HG02885 (cell line): ENCODE measurements at regions not wholly inside any gene's neighbourhood (a gene's known extent, or its start where the extent isn't known, plus 50 kb on each side); places are given as distances from the start of the nearest gene placed in this dataset.

Source experiments
- ATAC-seq: cut with Tn5 transposase; IDR thresholded peaks from one replicate; pipeline ENCODE4 v1.9.1; 2021; ENCODE audit warnings: mild to moderate bottlenecking; ENCODE audit not compliant: unreplicated experiment, poor library complexity

- ATAC-seq: no peak
Measured at GRCh38 chr20:40427026-40427425, 262.0 kb downstream of the MAFB start.

DNA sequence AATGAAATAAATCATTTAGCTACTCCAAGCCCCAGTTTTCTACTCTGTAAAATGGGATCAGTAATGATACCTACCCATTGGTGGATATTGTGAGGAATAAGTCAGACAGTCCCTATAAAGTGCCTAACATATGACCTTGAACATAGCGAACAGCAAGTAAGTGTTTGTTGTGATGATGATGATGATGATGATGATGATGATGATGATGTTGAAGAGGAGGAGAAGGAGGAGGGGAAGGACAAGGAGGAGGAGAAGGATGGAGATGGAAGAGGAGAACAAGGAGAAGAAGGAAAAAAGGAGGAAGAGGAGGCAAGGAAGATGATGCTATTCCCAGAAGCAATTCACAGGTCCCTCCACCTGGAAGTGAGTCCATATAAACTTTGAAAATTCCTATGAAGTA, 264.3 kb downstream of the MAFB start:
- ATAC-seq: no peak

- no peak for ATAC-seq
Measured at GRCh38 chr20:40422656-40423055, 266.4 kb downstream of the MAFB start.

DNA sequence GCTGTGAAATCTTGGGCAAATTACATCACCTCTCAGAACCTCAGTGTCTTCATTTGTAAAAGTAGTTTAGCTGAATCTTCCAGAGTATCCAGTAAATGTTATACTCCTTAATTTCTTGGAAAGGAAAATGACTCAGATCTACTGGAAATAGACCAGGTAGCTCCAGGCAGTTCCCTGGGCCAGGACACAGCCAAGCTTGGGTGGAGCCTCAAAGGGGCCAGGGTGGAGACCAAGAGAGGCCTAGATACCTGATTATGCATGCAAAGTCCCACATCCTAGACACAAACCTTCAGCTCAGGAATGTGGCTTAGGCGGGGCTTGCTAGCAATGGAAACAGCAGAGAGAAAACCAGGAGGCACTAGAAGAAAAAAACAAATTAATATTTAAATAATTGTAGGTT, 272.8 kb downstream of the MAFB start:
- no peak for ATAC-seq

DNA sequence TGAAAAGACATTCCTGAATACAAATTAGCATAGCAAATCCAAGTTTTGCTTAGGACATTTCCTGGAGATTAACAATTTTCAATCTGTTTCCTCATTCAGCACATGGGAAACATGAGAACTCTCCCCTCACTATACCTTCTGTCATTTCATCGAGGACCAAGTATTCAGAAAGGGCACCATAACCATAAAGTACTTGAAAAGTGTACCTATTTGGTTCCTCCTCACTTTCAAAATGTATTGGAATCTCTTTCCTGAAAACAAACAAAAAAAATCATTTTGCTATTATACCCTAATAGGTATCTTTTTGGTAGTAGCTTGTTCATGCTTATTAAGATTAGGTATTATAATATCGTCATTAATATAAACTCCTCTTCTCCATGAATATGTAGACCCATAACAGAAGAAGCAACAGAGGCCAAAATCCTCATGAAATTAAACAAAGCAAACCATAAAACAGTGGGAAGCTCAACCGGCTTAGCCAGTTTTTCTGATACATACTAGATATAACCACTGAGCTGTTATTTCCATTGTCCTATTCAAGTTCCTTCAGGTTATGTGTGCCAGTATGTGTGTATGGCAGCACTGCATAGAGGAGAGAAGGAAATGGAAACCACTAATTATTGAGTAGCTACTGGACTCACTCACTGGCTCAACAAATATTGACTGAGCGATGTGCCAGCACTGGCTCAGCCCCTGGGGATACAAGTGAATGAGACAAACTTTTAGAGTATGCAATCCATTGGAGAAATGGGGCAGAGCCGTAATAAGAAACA, 274.0 kb downstream of the MAFB start:
- no peak for ATAC-seq

DNA sequence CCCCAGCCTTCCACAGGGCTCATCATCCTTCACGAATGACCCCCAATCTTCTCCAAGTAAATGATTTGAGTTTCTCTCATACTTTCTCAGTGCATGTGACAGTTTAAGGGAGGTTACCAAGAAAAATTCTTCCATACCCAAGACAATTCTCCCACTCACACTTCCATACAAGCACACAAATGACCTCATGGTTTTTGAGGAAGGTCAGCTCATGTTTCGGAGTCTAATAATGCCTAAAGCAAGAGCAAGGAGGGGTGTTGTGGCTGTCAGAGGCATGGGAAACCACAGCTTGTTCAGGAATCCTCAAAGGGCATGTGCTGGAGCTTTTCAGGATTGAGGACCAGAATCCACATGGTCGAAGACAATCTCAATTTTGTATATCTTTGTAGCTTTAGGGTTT, 279.0 kb downstream of the MAFB start:
- ATAC-seq: no peak

- ATAC-seq: no peak
Measured at GRCh38 chr20:40397467-40397866, 291.6 kb downstream of the MAFB start.

DNA sequence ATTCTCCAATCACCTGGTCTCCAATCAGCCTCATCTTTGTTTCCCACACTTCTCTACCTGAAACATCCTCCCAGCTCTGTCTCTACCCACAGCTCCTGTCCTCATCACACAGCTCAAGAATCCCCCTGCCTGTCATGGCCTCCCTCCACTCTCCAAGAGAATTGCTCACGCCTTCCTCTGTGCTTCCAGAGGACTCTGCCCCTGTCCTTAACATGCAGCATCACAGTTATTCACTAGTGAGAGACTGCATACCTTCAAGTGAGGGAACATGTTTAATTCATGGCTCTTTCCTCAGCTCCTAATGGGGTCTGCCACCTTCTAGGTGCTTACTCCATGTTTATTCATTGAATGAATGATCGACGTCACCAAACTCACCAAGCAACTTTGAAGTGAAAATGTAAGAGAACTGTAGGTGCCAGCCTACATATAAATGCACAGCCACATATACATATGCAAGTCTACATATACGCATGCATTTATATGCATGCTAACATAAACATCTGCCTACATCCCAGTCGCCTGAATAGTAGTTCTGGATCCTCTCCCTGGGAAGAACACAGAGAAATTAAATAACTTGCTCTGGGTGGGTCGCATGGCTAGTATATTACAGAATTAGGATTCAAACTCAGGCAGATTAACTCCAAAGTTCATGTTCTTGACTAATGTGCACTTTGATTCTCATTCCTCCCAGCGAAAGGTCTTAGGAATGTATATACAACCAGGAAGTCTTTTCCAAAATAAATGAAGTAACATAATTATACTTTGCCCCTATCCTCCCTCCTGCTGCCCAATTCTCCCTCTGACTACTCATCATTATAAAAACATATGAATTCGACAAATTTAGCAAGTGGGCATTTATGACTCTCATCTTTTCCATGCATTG, 295.6 kb downstream of the MAFB start:
- ATAC-seq: no peak

DNA sequence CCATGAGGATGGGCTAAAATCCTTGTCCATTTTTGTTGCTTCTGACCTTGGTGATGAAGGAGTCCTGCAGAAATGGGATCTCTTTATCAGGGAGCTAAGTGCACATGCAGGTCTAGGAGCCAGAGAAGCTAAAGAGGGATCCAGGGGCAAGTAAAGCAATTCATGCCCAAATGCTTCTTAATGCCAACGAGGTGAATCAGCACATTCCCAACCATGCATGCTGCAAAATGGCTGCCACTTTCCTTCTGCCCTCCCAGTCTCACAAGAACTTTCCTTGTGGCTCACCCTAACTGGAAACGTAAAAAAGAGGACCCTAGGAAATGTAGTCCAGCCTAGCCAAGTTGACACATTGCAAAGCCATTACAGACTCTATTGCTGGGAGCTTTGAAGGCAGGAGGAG, 298.4 kb downstream of the MAFB start:
- no peak for ATAC-seq

DNA sequence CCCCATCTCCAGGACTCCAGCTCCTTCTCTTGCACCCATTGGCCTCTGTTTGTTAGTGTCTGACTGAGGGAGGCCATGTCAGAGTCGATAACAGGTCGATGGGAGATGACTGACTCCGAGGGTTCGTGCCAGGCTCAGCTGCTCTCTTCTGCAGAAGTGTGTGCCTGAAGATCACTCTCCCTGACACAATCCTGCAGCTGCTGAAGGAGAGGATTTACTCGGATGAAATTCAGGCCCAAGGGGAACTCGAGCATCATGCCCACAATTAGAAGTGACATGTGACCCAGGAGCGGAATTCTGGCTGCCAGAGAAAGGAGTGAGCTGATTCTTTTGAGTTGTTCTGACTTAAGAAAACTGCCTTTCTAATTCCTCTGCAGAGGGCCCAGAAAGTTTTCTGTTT, 318.2 kb downstream of the MAFB start:
- no peak for ATAC-seq

DNA sequence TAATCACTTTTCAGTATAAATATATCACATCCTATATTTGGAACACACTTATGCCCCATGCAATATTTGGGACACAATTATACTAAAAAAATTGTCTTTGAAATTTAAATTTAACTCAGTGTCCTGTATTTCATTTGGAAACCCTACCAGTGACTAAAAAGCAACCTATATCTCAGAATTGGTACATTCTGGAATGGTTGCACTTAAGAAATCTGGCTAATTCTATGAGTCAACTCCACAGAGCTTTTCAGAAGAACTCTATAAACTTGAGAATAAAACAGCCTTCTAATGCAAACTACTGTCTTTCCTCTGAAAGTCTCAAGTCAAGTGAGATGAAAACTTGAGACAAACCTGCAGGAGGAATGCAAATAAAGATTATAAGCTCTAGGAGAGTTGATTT, 320.2 kb downstream of the MAFB start:
- ATAC-seq: no peak

- ATAC-seq: no peak
Measured at GRCh38 chr20:40361916-40362315, 327.1 kb downstream of the MAFB start.

- ATAC-seq: no peak
Measured at GRCh38 chr20:40359131-40359912, 329.7 kb downstream of the MAFB start.

DNA sequence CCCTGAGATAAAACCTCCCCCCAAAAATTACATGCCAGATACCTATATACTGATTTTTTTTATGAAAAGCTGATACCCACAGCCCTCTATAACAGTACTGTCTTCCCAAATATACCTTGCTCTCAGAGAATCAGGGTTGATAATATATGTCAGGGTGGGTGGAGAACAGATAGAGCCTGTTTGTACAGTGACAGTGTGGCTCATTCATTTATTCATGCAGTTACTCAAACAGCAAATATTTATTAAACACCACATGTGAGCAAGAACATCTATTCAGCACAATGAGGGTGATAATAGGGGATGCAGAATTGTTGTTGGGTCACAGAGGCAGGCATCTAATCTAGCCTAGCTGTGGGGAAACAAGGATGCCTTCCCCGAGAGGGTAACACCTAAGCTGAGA, 334.2 kb downstream of the MAFB start:
- ATAC-seq: no peak

DNA sequence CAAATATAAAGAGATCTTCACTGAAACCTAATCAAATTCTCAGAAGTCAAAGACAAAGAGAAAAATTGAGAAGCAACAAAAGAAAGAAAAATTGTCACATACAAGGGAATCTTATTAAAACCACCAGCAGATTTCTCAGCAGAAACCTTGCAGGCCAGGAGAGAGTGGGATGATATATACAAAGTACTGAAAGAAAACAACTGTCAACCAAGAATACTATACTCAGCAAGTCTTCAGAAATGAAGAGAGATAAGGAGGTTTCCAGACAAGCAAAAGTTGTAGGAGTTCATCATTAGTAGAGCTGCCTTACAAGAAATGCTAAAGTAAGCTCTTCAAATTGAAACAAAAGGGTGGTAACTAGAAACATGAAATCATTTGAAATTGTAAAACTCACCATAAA, 345.6 kb downstream of the MAFB start:
- no peak for ATAC-seq

DNA sequence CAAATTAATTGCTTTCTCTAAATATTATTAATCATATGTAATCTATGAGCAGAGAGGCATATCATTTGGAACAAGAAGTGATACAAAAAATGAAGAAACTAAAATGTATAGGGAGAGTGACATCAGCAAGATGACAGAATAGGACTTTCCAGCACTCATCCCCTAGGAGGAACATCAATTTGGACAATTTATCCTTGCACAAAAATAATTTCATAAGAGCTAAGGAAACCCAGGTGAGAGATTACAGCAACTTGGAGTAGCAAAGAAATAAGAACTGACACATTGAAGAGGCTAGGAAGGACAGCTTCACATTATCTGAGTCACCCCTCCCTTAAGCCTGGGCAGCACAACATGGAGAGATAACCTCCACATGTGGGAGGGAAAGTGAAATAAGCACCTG, 347.5 kb downstream of the MAFB start:
- no peak for ATAC-seq

- ATAC-seq: no peak
Measured at GRCh38 chr20:40339661-40340449, 349.2 kb downstream of the MAFB start.

GRCh38 chr20:40336533-40336932, 352.5 kb downstream of the MAFB start:
- no peak for ATAC-seq

- ATAC-seq: no peak
Measured at GRCh38 chr20:40335901-40336351, 353.1 kb downstream of the MAFB start.

- ATAC-seq: no peak
Measured at GRCh38 chr20:40335437-40335836, 353.6 kb downstream of the MAFB start.
